Fibroblast of lung (primary cell): ENCODE measurements at regions not wholly inside any gene's neighbourhood (a gene's known extent, or its start where the extent isn't known, plus 50 kb on each side); places are given as distances from the start of the nearest gene placed in this dataset.

Experiments
- DNase-seq, 2 donors: peaks; one replicate each; pipeline versions ENCODE4 v3.0.0 to v3.0.0-alpha.2; 2010; ENCODE audit warnings: low read depth in 2 of 2
- H2AFZ ChIP-seq: 2 replicates; pipeline ENCODE4 v1.5.1; 2012; ENCODE audit warnings: low read length, control low read depth, inconsistent platforms
- H3K27ac ChIP-seq: 2 replicates; pipeline ENCODE4 v1.5.1; 2011; ENCODE audit warnings: low read length, control low read depth; ENCODE audit not compliant: insufficient read depth
- H3K27me3 ChIP-seq: 2 replicates; pipeline ENCODE4 v1.5.1; 2011; ENCODE audit warnings: mild to moderate bottlenecking, low read length; ENCODE audit not compliant: control insufficient read depth, insufficient read depth
- H3K36me3 ChIP-seq: 2 replicates; pipeline ENCODE4 v1.5.1; 2011; ENCODE audit warnings: low read length; ENCODE audit not compliant: control insufficient read depth, insufficient read depth
- H3K4me1 ChIP-seq: 2 replicates; pipeline ENCODE4 v1.5.1; 2011; ENCODE audit warnings: low read length; ENCODE audit not compliant: control insufficient read depth, insufficient read depth; ENCODE audit errors: extremely low read depth
- H3K4me2 ChIP-seq: 2 replicates; pipeline ENCODE4 v1.5.1; 2011; ENCODE audit warnings: low read length, control low read depth; ENCODE audit not compliant: insufficient read depth; ENCODE audit errors: extremely low read depth
- H3K4me3 ChIP-seq, 4 experiments: fragments of 200-600 bp in 1 of 4; sonication (generic) in 1 of 4; replicated peaks in 1 of 4; 2 replicates each; pipeline ENCODE4 v1.5.1; 2011 to 2016; ENCODE audit warnings: low read length in 4 of 4, low read depth in 3 of 4, mild to moderate bottlenecking in 3 of 4, control low read depth in 2 of 4, inconsistent platforms in 1 of 4, mixed read lengths in 1 of 4; ENCODE audit not compliant: insufficient read depth in 1 of 4; ENCODE audit errors: control extremely low read depth in 1 of 4
- H3K79me2 ChIP-seq: 2 replicates; pipeline ENCODE4 v1.5.1; 2012; ENCODE audit warnings: mild to moderate bottlenecking, low read length, inconsistent platforms; ENCODE audit not compliant: control insufficient read depth, insufficient read depth
- H3K9ac ChIP-seq: 2 replicates; pipeline ENCODE4 v1.5.1; 2011; ENCODE audit warnings: mild to moderate bottlenecking, low read length, control low read depth; ENCODE audit not compliant: insufficient read depth
- H3K9me3 ChIP-seq: 2 replicates; pipeline ENCODE4 v1.5.1; 2012; ENCODE audit warnings: low read depth, low read length; ENCODE audit not compliant: control insufficient read depth, insufficient read depth
- H4K20me1 ChIP-seq: 2 replicates; pipeline ENCODE4 v1.5.1; 2011; ENCODE audit warnings: low read length; ENCODE audit not compliant: control insufficient read depth, insufficient read depth; ENCODE audit errors: extremely low read depth
- EZH2 ChIP-seq: IDR thresholded peaks from 2 replicates; pipeline ENCODE4 v1.5.1; 2012; ENCODE audit warnings: low read length, control low read depth, mild to moderate bottlenecking; ENCODE audit errors: missing control alignments
- TF ChIP-seq, protein P1 (sequence below), 2 donors: IDR thresholded peaks in 1 of 2; conservative IDR thresholded peaks in 1 of 2; 1 replicate in 1 of 2; 2 replicates in 1 of 2; pipeline ENCODE4 v1.5.1; 2011 to 2012; ENCODE audit warnings: low read length in 2 of 2, control low read depth in 1 of 2, inconsistent platforms in 1 of 2, low read depth in 1 of 2, mild to moderate bottlenecking in 1 of 2

DNA sequence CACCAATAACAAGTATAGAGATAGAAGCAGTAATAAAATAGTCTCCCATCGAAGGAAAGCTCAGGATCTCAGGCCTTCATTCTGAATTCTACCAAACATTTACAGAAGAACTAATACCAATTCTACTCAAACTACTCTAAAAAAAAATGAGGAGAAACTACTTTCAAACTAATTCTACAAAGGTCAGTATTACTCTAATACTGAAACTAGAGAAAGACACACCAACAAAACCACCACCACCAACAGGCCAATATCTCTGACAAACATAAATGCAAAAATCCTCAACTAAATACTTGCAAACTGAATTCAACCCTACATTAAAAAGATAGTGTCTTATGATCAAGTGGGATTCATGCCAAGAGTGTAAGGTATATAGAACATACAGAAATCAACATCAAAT, 1078.4 kb downstream of the KCNT2 start:
- DNase-seq: no peak
- TF ChIP-seq, protein P1, sequence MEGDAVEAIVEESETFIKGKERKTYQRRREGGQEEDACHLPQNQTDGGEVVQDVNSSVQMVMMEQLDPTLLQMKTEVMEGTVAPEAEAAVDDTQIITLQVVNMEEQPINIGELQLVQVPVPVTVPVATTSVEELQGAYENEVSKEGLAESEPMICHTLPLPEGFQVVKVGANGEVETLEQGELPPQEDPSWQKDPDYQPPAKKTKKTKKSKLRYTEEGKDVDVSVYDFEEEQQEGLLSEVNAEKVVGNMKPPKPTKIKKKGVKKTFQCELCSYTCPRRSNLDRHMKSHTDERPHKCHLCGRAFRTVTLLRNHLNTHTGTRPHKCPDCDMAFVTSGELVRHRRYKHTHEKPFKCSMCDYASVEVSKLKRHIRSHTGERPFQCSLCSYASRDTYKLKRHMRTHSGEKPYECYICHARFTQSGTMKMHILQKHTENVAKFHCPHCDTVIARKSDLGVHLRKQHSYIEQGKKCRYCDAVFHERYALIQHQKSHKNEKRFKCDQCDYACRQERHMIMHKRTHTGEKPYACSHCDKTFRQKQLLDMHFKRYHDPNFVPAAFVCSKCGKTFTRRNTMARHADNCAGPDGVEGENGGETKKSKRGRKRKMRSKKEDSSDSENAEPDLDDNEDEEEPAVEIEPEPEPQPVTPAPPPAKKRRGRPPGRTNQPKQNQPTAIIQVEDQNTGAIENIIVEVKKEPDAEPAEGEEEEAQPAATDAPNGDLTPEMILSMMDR (conservative IDR thresholded peaks at IDR 0.05 in 1 of 2, IDR thresholded peaks at IDR 0.05 in 1 of 2; ENCODE audit: low read depth in 1 of 2, low read length in 2 of 2): no peak
- no peak for TF ChIP-seq EZH2

DNA sequence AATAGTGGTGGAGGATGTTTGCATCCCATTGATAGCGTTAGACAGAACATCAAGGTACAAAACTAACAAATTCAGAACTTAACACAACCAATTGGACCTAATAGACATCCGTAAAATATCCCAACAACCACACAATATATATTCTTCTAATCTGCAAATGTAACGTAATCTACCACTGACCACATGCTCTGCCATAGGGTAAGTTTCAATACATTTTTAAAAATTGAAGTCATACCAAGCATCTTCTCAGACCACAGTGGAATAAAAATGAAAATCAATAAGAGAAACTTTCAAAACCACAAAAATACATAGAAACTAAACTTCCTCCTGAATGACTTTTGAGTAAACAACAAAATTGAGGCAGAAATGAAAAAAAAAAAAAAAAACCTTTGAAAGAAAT, 1087.5 kb downstream of the KCNT2 start:
- Histone ChIP-seq H3K9ac (no peak overlapping the region), H4K20me1 (no peaks in the 10 kb centered on the region), H3K79me2 (no peaks in the 10 kb centered on the region), H2AFZ (no peak overlapping the region), H3K27ac (no peak overlapping the region), H3K4me1 (no peaks in the 10 kb centered on the region), H3K4me3 (no peak overlapping the region), H3K9me3 (no peaks in the 10 kb centered on the region), H3K4me2 (no peak overlapping the region), H3K27me3 (no peaks in the 10 kb centered on the region), H3K36me3 (no peaks in the 10 kb centered on the region)
- no peak for DNase-seq
- TF ChIP-seq, protein P1 (conservative IDR thresholded peaks at IDR 0.05 in 1 of 2, IDR thresholded peaks at IDR 0.05 in 1 of 2; ENCODE audit: low read depth in 1 of 2, low read length in 2 of 2): no peak
- TF ChIP-seq EZH2: no peak

More for the DNA sequence above, 1078.4 kb downstream of the KCNT2 start:
- H3K4me2 ChIP-seq: no peak overlapping the region
- H3K27me3 ChIP-seq: no peaks in the 10 kb centered on the region
- H3K27ac ChIP-seq: no peak overlapping the region
- H2AFZ ChIP-seq: no peak overlapping the region
- no peaks in the 10 kb centered on the region for H3K36me3 ChIP-seq
- H3K9ac ChIP-seq: no peak overlapping the region
- no peaks in the 10 kb centered on the region for H3K79me2 ChIP-seq
- H3K4me1 ChIP-seq: no peaks in the 10 kb centered on the region
- H4K20me1 ChIP-seq: no peaks in the 10 kb centered on the region
- H3K4me3 ChIP-seq: no peak overlapping the region
- no peaks in the 10 kb centered on the region for H3K9me3 ChIP-seq

DNA sequence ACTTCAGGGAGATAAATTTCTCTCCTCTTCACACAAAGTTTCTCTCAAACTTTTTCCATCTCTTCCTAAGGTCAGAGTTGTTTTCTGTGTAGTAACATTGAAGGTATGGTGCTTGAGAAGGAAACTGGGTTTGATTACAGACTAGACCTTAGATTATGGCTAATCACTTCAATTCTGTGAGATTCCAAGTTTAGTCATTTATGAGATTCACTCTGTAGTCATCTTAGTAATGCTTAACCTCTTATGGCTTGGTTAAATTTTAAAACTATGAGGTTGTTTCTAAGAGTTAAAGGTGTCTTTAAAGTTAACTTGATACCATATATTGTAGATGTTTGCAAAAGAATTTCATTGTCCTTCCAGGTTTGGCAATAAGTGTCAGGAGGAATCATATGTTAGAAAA, 1092.2 kb downstream of the KCNT2 start:
- H3K79me2 ChIP-seq: no peaks in the 10 kb centered on the region
- no peaks in the 10 kb centered on the region for H4K20me1 ChIP-seq
- H3K27ac ChIP-seq: no peak overlapping the region
- H3K4me1 ChIP-seq: no peaks in the 10 kb centered on the region
- H2AFZ ChIP-seq: no peak overlapping the region
- no peak overlapping the region for H3K4me2 ChIP-seq
- H3K4me3 ChIP-seq: no peak overlapping the region
- no peak for TF ChIP-seq EZH2
- TF ChIP-seq, protein P1 (conservative IDR thresholded peaks at IDR 0.05 in 1 of 2, IDR thresholded peaks at IDR 0.05 in 1 of 2; ENCODE audit: low read depth in 1 of 2, low read length in 2 of 2): no peak
- H3K36me3 ChIP-seq: no peaks in the 10 kb centered on the region
- H3K9me3 ChIP-seq: no peaks in the 10 kb centered on the region
- no peak overlapping the region for H3K9ac ChIP-seq
- no peaks in the 10 kb centered on the region for H3K27me3 ChIP-seq
- no peak for DNase-seq
